GM19452 (cell line): ENCODE measurements at regions not wholly inside any gene's neighbourhood (a gene's known extent, or its start where the extent isn't known, plus 50 kb on each side); places are given as distances from the start of the nearest gene placed in this dataset.
"Not testable (repeated sequence)": the region's sequence is repeated elsewhere in the genome, so short reads cannot be mapped to it uniquely, and the experiment has no call there.

Experiments used
- ATAC-seq: cut with Tn5 transposase; IDR thresholded peaks from one replicate; pipeline ENCODE4 v1.9.1; 2021; ENCODE audit not compliant: unreplicated experiment

- ATAC-seq = not testable (repeated sequence)
Measured at GRCh38 chr2:76697439-76697838, 824.7 kb downstream of the LRRTM4 start.

- ATAC-seq = no peak
Measured at GRCh38 chr2:76692908-76693307, 829.3 kb downstream of the LRRTM4 start.

- no peak for ATAC-seq
Measured at GRCh38 chr2:76688732-76689131, 833.4 kb downstream of the LRRTM4 start.

GRCh38 chr2:76687923-76688322, 834.3 kb downstream of the LRRTM4 start:
- ATAC-seq = no peak

GRCh38 chr2:76684756-76685155, 837.4 kb downstream of the LRRTM4 start:
- ATAC-seq = no peak

GRCh38 chr2:76679025-76679396, 843.2 kb downstream of the LRRTM4 start:
- no peak for ATAC-seq

GRCh38 chr2:76678383-76679024, 843.7 kb downstream of the LRRTM4 start:
- ATAC-seq = no peak

- no peak for ATAC-seq
Measured at GRCh38 chr2:76675212-76675611, 847.0 kb downstream of the LRRTM4 start.

- no peak for ATAC-seq
Measured at GRCh38 chr2:76672798-76673197, 849.4 kb downstream of the LRRTM4 start.

GRCh38 chr2:76669966-76670465, 852.2 kb downstream of the LRRTM4 start:
- ATAC-seq = no peak

- ATAC-seq = no peak
Measured at GRCh38 chr2:76668279-76668678, 853.9 kb downstream of the LRRTM4 start.

GRCh38 chr2:76667821-76668271, 854.3 kb downstream of the LRRTM4 start:
- no peak for ATAC-seq

- ATAC-seq = no peak
Measured at GRCh38 chr2:76642129-76642528, 880.0 kb downstream of the LRRTM4 start.

GRCh38 chr2:76641506-76641905, 880.7 kb downstream of the LRRTM4 start:
- no peak for ATAC-seq

GRCh38 chr2:76640905-76641304, 881.3 kb downstream of the LRRTM4 start:
- ATAC-seq = no peak

GRCh38 chr2:76639171-76639680, 883.0 kb downstream of the LRRTM4 start:
- no peak for ATAC-seq

- ATAC-seq = no peak
Measured at GRCh38 chr2:76633276-76633921, 888.8 kb downstream of the LRRTM4 start.

GRCh38 chr2:76625101-76625500, 897.1 kb downstream of the LRRTM4 start:
- no peak for ATAC-seq

- ATAC-seq = no peak
Measured at GRCh38 chr2:76613330-76613729, 902.6 kb upstream of the GCFC2 start.

GRCh38 chr2:76612764-76613163, 902.0 kb upstream of the GCFC2 start:
- no peak for ATAC-seq

GRCh38 chr2:76610451-76610850, 899.7 kb upstream of the GCFC2 start:
- ATAC-seq = no peak

GRCh38 chr2:76599732-76600368, 889.1 kb upstream of the GCFC2 start:
- ATAC-seq = peak; percentile 98
